HEK293T (cell line): ENCODE measurements at regions not wholly inside any gene's neighbourhood (a gene's known extent, or its start where the extent isn't known, plus 50 kb on each side); places are given as distances from the start of the nearest gene placed in this dataset.

Experiments
- BHLHE40 ChIP-seq: fragments of 450-650 bp; IDR thresholded peaks from 2 replicates; pipeline ENCODE4 v1.6.1; 2016; ENCODE audit warnings: mild to moderate bottlenecking, moderate library complexity, borderline replicate concordance
- FOXK2 ChIP-seq: fragments of 450-650 bp; IDR thresholded peaks from 2 replicates; pipeline ENCODE4 v1.6.1; 2016; ENCODE audit warnings: mild to moderate bottlenecking
- FOXM1 ChIP-seq: fragments of 450-650 bp; IDR thresholded peaks from 2 replicates; pipeline ENCODE4 v1.6.1; 2017; ENCODE audit warnings: mild to moderate bottlenecking, borderline replicate concordance
- SP1 ChIP-seq: fragments of 450-650 bp; IDR thresholded peaks from 2 replicates; pipeline ENCODE4 v1.6.1; 2017
- TF ChIP-seq, protein P1 (sequence below): fragments of 450-650 bp; IDR thresholded peaks from 2 replicates; pipeline ENCODE4 v1.6.1; 2016

DNA sequence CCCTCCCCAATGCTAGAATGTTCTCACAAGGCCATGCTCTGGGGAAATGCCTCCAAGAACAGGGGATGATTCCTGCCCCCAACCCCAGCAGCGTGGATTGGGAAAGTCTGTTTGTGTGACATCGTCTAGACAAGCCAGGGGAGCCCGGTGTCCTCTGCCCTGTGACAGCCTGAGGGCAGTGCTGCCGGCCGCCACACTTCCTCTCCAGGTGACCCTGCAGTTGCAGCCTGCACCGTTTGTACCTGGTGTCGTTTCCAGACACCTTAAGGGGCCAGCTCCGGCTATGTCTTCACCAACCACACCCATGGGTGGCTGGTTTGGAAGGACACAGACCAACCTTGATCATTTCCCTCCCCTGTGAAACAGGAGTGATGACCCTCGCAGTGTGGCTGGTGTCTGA is 372.6 kb downstream of the BCL11B start:
- TF ChIP-seq BHLHE40, result no peak
- TF ChIP-seq, protein P1, sequence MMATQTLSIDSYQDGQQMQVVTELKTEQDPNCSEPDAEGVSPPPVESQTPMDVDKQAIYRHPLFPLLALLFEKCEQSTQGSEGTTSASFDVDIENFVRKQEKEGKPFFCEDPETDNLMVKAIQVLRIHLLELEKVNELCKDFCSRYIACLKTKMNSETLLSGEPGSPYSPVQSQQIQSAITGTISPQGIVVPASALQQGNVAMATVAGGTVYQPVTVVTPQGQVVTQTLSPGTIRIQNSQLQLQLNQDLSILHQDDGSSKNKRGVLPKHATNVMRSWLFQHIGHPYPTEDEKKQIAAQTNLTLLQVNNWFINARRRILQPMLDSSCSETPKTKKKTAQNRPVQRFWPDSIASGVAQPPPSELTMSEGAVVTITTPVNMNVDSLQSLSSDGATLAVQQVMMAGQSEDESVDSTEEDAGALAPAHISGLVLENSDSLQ, result no peak
- no peak for TF ChIP-seq SP1
- TF ChIP-seq FOXM1, result no peak
- no peak for TF ChIP-seq FOXK2
